BLaER1 (cell line): ENCODE measurements at regions not wholly inside any gene's neighbourhood (a gene's known extent, or its start where the extent isn't known, plus 50 kb on each side); places are given as distances from the start of the nearest gene placed in this dataset.
"Not testable (repeated sequence)": the region's sequence is repeated elsewhere in the genome, so short reads cannot be mapped to it uniquely, and the experiment has no call there.

Source experiments
- H3K27ac ChIP-seq: shearing (Covaris generic); formaldehyde crosslinking; 2 replicates; pipeline ENCODE4 v1.8.1; 2022
- H3K27me3 ChIP-seq: shearing (Covaris generic); formaldehyde crosslinking; 2 replicates; pipeline ENCODE4 v1.8.1; 2022
- H3K36me3 ChIP-seq: shearing (Covaris generic); formaldehyde crosslinking; 2 replicates; pipeline ENCODE4 v1.8.1; 2022
- H3K4me1 ChIP-seq: shearing (Covaris generic); formaldehyde crosslinking; 2 replicates; pipeline ENCODE4 v1.8.1; 2022
- H3K4me2 ChIP-seq: shearing (Covaris generic); formaldehyde crosslinking; 2 replicates; pipeline ENCODE4 v1.8.1; 2022
- H3K4me3 ChIP-seq: shearing (Covaris generic); formaldehyde crosslinking; 2 replicates; pipeline ENCODE4 v1.8.1; 2022
- H3K9ac ChIP-seq: shearing (Covaris generic); formaldehyde crosslinking; 2 replicates; pipeline ENCODE4 v1.8.1; 2022
- H3K9me3 ChIP-seq: shearing (Covaris generic); formaldehyde crosslinking; 2 replicates; pipeline ENCODE4 v1.8.1; 2022
- H4K20me1 ChIP-seq: shearing (Covaris generic); formaldehyde crosslinking; 2 replicates; pipeline ENCODE4 v1.8.1; 2022
- Cebpa-rat ChIP-seq: shearing (Covaris generic); IDR thresholded peaks from 2 replicates; pipeline ENCODE4 v1.8.1; 2022

GRCh38 chr5:144684899-144685298 is 514.2 kb downstream of the KCTD16 start:
- TF ChIP-seq Cebpa-rat: no peak
- no peak overlapping the region for H3K9ac ChIP-seq
- H3K4me1 ChIP-seq: no peaks in the 10 kb centered on the region
- H4K20me1 ChIP-seq: no peaks in the 10 kb centered on the region
- no peak overlapping the region for H3K27ac ChIP-seq
- no peaks in the 10 kb centered on the region for H3K9me3 ChIP-seq
- no peaks in the 10 kb centered on the region for H3K27me3 ChIP-seq
- no peak overlapping the region for H3K4me3 ChIP-seq
- H3K4me2 ChIP-seq: no peak overlapping the region
- no peaks in the 10 kb centered on the region for H3K36me3 ChIP-seq

GRCh38 chr5:144680711-144681110 is 510.0 kb downstream of the KCTD16 start:
- Histone ChIP-seq H3K9ac (no peak overlapping the region), H3K9me3 (no peaks in the 10 kb centered on the region), H3K4me1 (no peaks in the 10 kb centered on the region), H3K4me2 (no peak overlapping the region), H3K27me3 (no peaks in the 10 kb centered on the region), H3K36me3 (no peaks in the 10 kb centered on the region), H4K20me1 (no peaks in the 10 kb centered on the region), H3K4me3 (no peak overlapping the region), H3K27ac (no peak overlapping the region)
- TF ChIP-seq Cebpa-rat: no peak

- no peak overlapping the region for H3K4me3 ChIP-seq
- no peak overlapping the region for H3K4me2 ChIP-seq
- H3K27ac ChIP-seq: no peak overlapping the region
- H3K4me1 ChIP-seq: no peaks in the 10 kb centered on the region
- no peaks in the 10 kb centered on the region for H3K9me3 ChIP-seq
- no peaks in the 10 kb centered on the region for H3K27me3 ChIP-seq
- no peak overlapping the region for H3K9ac ChIP-seq
- no peaks in the 10 kb centered on the region for H3K36me3 ChIP-seq
- H4K20me1 ChIP-seq: no peaks in the 10 kb centered on the region
- no peak for TF ChIP-seq Cebpa-rat
Measured at GRCh38 chr5:144671066-144671465, 500.4 kb downstream of the KCTD16 start.

GRCh38 chr5:144659634-144660227 is 489.1 kb downstream of the KCTD16 start:
- Histone ChIP-seq H3K36me3 (no peaks in the 10 kb centered on the region), H3K4me2 (no peak overlapping the region), H3K27ac (no peak overlapping the region), H4K20me1 (no peaks in the 10 kb centered on the region), H3K9ac (no peak overlapping the region), H3K27me3 (no peaks in the 10 kb centered on the region), H3K4me3 (no peak overlapping the region), H3K4me1 (no peaks in the 10 kb centered on the region), H3K9me3 (no peaks in the 10 kb centered on the region)
- no peak for TF ChIP-seq Cebpa-rat

DNA sequence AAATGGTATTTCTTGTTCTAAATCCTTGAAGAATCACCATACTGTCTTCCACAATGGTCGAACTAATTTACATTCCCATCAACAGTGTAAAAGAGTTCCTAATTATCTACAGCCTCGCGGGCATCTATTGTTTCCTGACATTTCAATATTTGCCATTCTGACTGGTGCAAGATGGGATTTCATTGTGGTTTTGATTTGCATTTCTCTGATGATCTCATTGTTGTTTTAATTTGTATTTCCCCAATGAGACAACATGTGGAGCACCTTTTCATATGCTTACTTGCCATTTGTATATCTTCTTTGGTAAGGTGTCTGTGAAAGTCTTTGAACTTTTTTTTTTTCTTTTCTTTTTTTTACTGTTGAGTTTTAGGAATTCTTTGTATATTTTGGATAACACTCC is 473.6 kb downstream of the KCTD16 start:
- no peak overlapping the region for H3K9ac ChIP-seq
- H3K4me3 ChIP-seq: no peak overlapping the region
- no peaks in the 10 kb centered on the region for H4K20me1 ChIP-seq
- H3K27me3 ChIP-seq: no peaks in the 10 kb centered on the region
- no peak overlapping the region for H3K27ac ChIP-seq
- H3K9me3 ChIP-seq: no peaks in the 10 kb centered on the region
- no peaks in the 10 kb centered on the region for H3K4me1 ChIP-seq
- TF ChIP-seq Cebpa-rat: no peak
- no peaks in the 10 kb centered on the region for H3K36me3 ChIP-seq
- no peak overlapping the region for H3K4me2 ChIP-seq

DNA sequence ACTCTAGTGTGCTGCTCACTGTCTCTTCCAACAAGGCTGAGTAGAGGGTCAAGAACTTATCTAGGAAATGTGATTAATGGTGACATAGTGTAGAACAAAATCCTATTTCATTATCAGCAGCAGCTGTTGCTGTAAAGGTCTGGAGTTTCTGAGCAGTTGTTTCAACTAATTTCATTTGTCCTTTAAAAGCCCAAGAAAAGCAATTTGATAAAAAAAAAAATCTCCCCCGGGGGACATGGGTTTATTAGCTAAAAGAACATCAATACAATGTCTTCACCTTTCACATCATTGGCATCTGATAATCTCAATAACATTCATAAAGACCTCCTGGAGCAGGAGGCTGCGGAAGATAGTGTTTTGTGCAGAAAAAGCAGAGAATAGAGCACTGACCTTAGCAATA is 468.1 kb downstream of the KCTD16 start:
- no peak overlapping the region for H3K9ac ChIP-seq
- H3K36me3 ChIP-seq: no peaks in the 10 kb centered on the region
- no peak overlapping the region for H3K4me3 ChIP-seq
- H3K27me3 ChIP-seq: no peaks in the 10 kb centered on the region
- no peak for TF ChIP-seq Cebpa-rat
- H3K9me3 ChIP-seq: peaks cover 4% of the 10 kb centered on the region; the same call in 1 of the 2 replicates
- H3K4me1 ChIP-seq: no peaks in the 10 kb centered on the region
- H4K20me1 ChIP-seq: no peaks in the 10 kb centered on the region
- no peak overlapping the region for H3K4me2 ChIP-seq
- H3K27ac ChIP-seq: no peak overlapping the region

DNA sequence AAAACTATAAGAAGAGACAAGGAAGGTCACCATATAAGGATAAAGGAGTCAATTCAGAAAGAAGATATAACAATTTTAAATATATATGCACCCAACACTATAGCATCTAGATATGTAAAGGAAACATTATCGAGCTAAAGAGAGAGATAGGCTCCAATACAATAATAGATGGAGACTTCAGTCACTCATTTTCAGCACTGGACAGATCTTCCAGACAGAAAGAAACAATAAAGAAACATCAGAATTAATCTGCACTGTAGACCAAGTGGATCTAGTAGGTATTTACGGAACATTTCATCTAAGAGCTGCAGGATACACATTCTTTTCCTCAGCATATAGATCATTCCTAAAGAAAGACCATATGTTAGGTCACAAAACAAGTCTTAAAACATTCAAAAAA is 463.5 kb downstream of the KCTD16 start:
- Histone ChIP-seq H3K27me3 (no peaks in the 10 kb centered on the region), H3K9ac (no peak overlapping the region), H3K27ac (no peak overlapping the region), H3K9me3 (peaks cover 25% of the 10 kb centered on the region), H4K20me1 (no peaks in the 10 kb centered on the region), H3K36me3 (no peaks in the 10 kb centered on the region), H3K4me1 (no peaks in the 10 kb centered on the region), H3K4me3 (no peak overlapping the region), H3K4me2 (no peak overlapping the region)
- no peak for TF ChIP-seq Cebpa-rat

DNA sequence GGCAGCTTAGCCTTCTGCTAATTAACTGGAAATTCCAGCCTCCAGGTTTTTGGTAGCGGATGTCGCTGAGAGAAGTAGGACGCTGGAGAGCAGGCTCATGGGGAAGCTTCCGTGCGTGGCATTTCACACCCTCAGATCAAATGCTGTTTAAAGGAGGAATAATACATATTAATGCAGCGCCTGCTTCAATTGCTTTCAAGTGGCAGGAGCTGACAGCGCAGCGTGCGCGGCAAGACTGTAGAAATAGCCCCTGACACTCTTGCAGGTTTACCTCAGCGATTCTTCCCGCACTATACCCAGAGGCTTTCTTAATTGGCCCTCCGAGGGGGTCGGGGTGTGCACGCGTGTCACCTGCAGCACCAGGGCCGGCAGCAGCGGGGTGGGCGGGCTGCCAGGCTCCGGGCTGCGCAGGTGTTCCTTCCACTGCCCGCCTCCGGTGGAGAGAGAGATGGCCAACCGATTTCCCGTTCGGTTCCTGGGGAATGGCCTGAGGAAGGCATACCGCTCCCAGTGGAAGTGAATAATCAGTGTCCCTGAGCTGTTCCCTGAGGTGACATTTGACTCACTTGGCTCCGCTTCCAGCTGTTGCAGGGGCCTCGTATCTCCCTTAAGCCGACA is 427.9 kb downstream of the KCTD16 start:
- Histone ChIP-seq H3K36me3 (no peaks in the 10 kb centered on the region), H3K27ac (no peak overlapping the region), H3K4me1 (no peaks in the 10 kb centered on the region), H4K20me1 (no peaks in the 10 kb centered on the region), H3K27me3 (no peaks in the 10 kb centered on the region), H3K4me2 (no peak overlapping the region), H3K4me3 (no peak overlapping the region), H3K9me3 (peaks cover 14% of the 10 kb centered on the region), H3K9ac (no peak overlapping the region)
- TF ChIP-seq Cebpa-rat: no peak

GRCh38 chr5:144596517-144596916 is 425.8 kb downstream of the KCTD16 start:
- TF ChIP-seq Cebpa-rat: no peak

GRCh38 chr5:144594919-144595318 is 424.2 kb downstream of the KCTD16 start:
- no peak for TF ChIP-seq Cebpa-rat
- Histone ChIP-seq H4K20me1 (no peaks in the 10 kb centered on the region), H3K4me1 (no peaks in the 10 kb centered on the region)

More at GRCh38 chr5:144596517-144596916, 425.8 kb downstream of the KCTD16 start:
- no peak overlapping the region for H3K27ac ChIP-seq
- no peak overlapping the region for H3K9ac ChIP-seq
- peaks cover 14% of the 10 kb centered on the region for H3K9me3 ChIP-seq
- no peaks in the 10 kb centered on the region for H3K4me1 ChIP-seq
- no peaks in the 10 kb centered on the region for H3K27me3 ChIP-seq
- H3K36me3 ChIP-seq: no peaks in the 10 kb centered on the region
- no peaks in the 10 kb centered on the region for H4K20me1 ChIP-seq
- H3K4me2 ChIP-seq: no peak overlapping the region
- no peak overlapping the region for H3K4me3 ChIP-seq

GRCh38 chr5:144594234-144594633 is 423.6 kb downstream of the KCTD16 start:
- not testable (repeated sequence) for H3K4me1 ChIP-seq, H3K4me2 ChIP-seq, H3K4me3 ChIP-seq, H4K20me1 ChIP-seq, H3K9ac ChIP-seq, H3K27ac ChIP-seq, H3K27me3 ChIP-seq, H3K36me3 ChIP-seq
- H3K9me3 ChIP-seq: peaks cover 14% of the 10 kb centered on the region

More at GRCh38 chr5:144594919-144595318, 424.2 kb downstream of the KCTD16 start:
- no peak overlapping the region for H3K4me2 ChIP-seq
- no peak overlapping the region for H3K27ac ChIP-seq
- no peak overlapping the region for H3K9ac ChIP-seq
- H3K9me3 ChIP-seq: peaks cover 14% of the 10 kb centered on the region
- no peaks in the 10 kb centered on the region for H3K27me3 ChIP-seq
- no peaks in the 10 kb centered on the region for H3K36me3 ChIP-seq
- no peak overlapping the region for H3K4me3 ChIP-seq
